ENCODE measurements at regions not wholly inside any gene's neighbourhood (a gene's known extent, or its start where the extent isn't known, plus 50 kb on each side); places are given as distances from the start of the nearest gene placed in this dataset.

DNA sequence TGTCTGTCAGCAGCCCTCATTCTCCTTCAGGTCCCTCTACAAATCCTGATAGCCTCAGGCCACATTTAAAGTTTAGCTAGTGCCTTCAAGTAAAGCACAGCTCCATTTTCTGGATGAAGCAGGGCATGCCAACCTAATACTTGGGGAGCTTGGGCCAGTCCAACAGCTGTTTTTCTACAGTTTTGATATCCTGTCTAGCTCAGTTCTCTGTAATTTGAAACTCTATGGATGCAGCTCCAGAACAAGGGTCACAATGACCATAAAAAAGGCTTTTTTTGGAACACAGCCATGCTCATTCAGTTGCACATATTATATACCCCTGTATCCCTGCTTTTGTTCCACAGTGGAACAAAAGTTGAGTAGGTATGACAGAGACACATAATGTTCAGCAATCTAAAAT, 373.5 kb downstream of the SUCLG1 start:
- Mint-ChIP-seq H3K4me1 (ENCODE audit: low read depth) (no peaks in the 10 kb centered on the region), H3K36me3 (ENCODE audit: low read depth) (no peaks in the 10 kb centered on the region), H3K27ac (ENCODE audit: unreplicated experiment) (no peak overlapping the region), H3K9me3 (ENCODE audit: low read depth) (no peaks in the 10 kb centered on the region), H3K27me3 (ENCODE audit: low read depth) (peaks cover 7% of the 10 kb centered on the region), H3K4me3 (ENCODE audit: unreplicated experiment) (no peak overlapping the region)
- DNase-seq (ENCODE audit: low spot score), result no peak
- no peak for TF ChIP-seq CTCF (IDR thresholded peaks at IDR 0.05)

DNA sequence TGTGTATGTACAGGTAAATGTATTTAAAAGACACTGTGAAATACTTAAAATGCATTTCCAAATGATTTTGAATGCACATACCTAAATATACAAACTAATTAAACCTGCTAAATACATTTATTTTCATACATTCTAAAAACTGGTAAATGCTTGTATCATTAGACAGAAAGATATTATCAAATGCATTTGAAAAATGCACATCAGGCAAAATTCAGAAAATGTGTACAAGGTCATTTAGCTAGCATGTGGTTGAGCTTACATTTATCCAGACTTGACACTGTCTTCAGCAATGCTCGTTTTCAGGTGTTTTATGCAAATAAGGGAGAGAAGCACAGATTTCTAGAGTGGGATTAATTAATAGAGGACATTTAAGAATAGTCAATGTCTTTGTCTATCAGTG, 374.2 kb downstream of the SUCLG1 start:
- Mint-ChIP-seq H3K4me1 (ENCODE audit: low read depth) (no peaks in the 10 kb centered on the region), H3K9me3 (ENCODE audit: low read depth) (no peaks in the 10 kb centered on the region), H3K36me3 (ENCODE audit: low read depth) (no peaks in the 10 kb centered on the region), H3K27ac (ENCODE audit: unreplicated experiment) (no peak overlapping the region), H3K27me3 (ENCODE audit: low read depth) (peaks cover 7% of the 10 kb centered on the region), H3K4me3 (ENCODE audit: unreplicated experiment) (no peak overlapping the region)
- TF ChIP-seq CTCF (IDR thresholded peaks at IDR 0.05), result no peak
- no peak for DNase-seq (ENCODE audit: low spot score)

DNA sequence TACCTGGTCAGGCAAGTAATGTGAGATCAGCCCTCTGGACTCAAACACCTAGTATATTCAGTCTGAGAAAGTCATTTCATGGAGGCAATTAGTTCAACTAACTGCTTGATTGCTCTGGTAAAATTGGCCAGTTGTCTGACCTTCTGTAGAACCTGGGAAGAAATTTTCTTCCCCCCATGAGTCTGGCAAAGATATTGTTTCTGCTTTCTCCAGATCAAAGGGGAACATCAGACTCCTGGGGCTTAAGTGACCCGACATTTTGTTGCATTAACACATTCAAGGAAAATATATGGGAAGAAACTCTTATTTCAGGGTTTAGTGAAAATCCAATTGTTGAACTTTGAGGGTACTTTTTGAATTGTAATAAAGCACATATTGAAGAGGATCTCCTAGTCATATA, 375.1 kb downstream of the SUCLG1 start:
- Mint-ChIP-seq H3K36me3 (ENCODE audit: low read depth) (no peaks in the 10 kb centered on the region), H3K9me3 (ENCODE audit: low read depth) (no peaks in the 10 kb centered on the region), H3K4me1 (ENCODE audit: low read depth) (no peaks in the 10 kb centered on the region), H3K27me3 (ENCODE audit: low read depth) (peaks cover 7% of the 10 kb centered on the region), H3K4me3 (ENCODE audit: unreplicated experiment) (no peak overlapping the region), H3K27ac (ENCODE audit: unreplicated experiment) (no peak overlapping the region)
- TF ChIP-seq CTCF (IDR thresholded peaks at IDR 0.05), result no peak
- DNase-seq (ENCODE audit: low spot score), result no peak

DNA sequence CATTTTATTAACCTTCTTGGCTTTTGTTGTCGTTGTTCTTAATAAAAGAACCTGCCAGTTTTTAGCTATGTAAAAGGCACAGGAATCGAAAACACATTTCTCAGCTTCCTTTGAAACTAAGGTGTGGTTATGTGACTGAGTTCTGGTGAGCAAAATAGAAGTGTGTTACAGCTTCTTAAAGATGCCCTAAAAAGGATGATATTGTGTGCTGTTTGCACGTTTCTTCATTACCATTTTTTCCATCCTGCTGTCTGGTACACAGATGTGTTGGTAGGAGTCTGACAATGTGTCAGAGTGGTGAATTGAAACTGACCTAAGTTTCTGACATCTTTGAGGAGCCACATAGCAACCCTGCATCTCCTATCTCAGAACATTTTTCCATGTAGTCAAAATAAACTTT, 380.6 kb downstream of the SUCLG1 start:
- Mint-ChIP-seq H3K4me3 (ENCODE audit: unreplicated experiment) (no peak overlapping the region), H3K36me3 (ENCODE audit: low read depth) (no peaks in the 10 kb centered on the region), H3K9me3 (ENCODE audit: low read depth) (no peaks in the 10 kb centered on the region), H3K27me3 (ENCODE audit: low read depth) (no peaks in the 10 kb centered on the region), H3K4me1 (ENCODE audit: low read depth) (no peaks in the 10 kb centered on the region), H3K27ac (ENCODE audit: unreplicated experiment) (no peak overlapping the region)
- no peak for DNase-seq (ENCODE audit: low spot score)
- no peak for TF ChIP-seq CTCF (IDR thresholded peaks at IDR 0.05)

DNA sequence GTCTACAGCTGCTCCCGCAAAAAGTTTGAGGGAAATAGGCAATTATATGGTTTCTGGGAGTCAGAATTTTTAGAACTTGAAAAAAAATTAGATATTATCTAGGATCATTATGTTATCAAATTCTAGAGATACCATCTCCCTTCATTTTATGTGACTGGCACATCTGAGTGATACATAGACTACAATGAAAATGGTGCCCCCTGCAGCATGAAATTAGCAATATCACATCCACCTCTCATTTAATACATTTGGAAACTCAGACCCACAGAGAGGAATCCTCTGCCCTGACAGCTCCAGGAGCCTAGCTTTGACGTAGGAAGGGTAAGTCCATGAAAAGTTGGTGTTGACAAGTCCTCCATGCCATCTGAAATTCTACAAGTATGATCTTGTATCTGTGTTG, 381.6 kb downstream of the SUCLG1 start:
- TF ChIP-seq CTCF (IDR thresholded peaks at IDR 0.05), result peak; percentile 65
- H3K27ac Mint-ChIP-seq (ENCODE audit: unreplicated experiment), result no peak overlapping the region
- H3K27me3 Mint-ChIP-seq (ENCODE audit: low read depth), result no peaks in the 10 kb centered on the region
- no peaks in the 10 kb centered on the region for H3K36me3 Mint-ChIP-seq (ENCODE audit: low read depth)
- DNase-seq (ENCODE audit: low spot score), result no peak
- no peaks in the 10 kb centered on the region for H3K9me3 Mint-ChIP-seq (ENCODE audit: low read depth)
- H3K4me3 Mint-ChIP-seq (ENCODE audit: unreplicated experiment), result no peak overlapping the region
- no peaks in the 10 kb centered on the region for H3K4me1 Mint-ChIP-seq (ENCODE audit: low read depth)

Measured in chondrocyte (in vitro differentiated cells).